GM18907 (cell line): ENCODE measurements at regions not wholly inside any gene's neighbourhood (a gene's known extent, or its start where the extent isn't known, plus 50 kb on each side); places are given as distances from the start of the nearest gene placed in this dataset.
"Not testable (repeated sequence)": the region's sequence is repeated elsewhere in the genome, so short reads cannot be mapped to it uniquely, and the experiment has no call there.

Source experiments
- ATAC-seq: cut with Tn5 transposase; IDR thresholded peaks from one replicate; pipeline ENCODE4 v1.9.1; 2021; ENCODE audit warnings: mild to moderate bottlenecking, moderate library complexity; ENCODE audit not compliant: unreplicated experiment

DNA sequence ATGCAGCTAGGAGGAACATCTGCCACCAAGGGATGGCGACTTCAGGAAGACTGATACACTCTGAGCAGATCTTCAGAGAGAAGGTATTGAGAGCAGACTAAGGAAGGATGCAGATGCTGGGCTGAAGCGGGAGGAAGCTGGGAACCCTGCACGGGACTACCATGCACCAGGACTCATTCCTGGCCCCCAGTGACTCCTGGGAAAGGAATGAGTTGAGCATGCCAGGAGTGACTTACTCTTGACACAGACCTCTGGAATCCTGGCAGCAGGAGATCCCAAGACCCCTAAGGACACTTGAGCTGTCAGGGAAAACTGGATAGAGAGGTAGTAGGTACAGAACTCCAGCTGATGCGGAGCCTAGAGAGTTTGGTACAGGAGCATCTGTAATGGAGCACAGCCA lies 336.1 kb downstream of the RPS29 start:
- no peak for ATAC-seq

DNA sequence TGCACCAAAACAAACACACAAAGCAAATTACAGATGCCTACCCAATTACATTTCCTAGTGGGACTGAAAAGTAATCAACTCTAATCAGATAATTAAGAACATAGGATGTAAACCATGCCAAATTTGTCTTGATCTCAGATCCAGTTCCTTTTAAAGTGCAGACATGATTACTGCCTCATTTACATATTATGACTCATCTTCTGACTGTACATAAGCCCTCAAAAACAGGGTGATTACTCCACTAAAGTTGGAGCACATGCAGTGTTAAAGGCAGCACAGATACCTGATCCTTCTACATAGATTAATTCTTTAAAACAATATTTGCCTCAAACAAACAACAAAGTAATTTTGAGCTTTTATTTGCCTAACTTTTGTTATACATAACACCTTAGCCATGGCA lies 337.2 kb downstream of the RPS29 start:
- peak; percentile 52 for ATAC-seq

DNA sequence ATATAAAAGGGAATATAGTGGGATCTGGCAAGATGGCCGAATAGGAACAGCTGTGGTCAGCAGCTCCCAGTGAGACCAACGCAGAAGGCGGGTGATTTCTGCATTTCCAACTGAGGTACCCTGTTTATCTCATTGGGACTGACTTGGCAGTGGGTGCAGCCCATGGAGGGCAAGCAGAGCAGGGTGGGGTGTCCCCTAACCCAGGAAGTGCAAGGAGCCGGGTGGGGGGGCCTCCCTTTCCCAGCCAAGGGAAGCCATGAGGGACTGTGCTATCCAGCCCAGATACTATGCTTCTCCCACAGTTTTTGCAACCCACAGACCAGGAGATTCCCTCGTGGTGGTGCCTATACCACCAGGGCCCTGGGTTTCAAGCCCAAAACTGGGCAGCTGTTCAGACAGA lies 342.4 kb downstream of the RPS29 start:
- not testable (repeated sequence) for ATAC-seq

DNA sequence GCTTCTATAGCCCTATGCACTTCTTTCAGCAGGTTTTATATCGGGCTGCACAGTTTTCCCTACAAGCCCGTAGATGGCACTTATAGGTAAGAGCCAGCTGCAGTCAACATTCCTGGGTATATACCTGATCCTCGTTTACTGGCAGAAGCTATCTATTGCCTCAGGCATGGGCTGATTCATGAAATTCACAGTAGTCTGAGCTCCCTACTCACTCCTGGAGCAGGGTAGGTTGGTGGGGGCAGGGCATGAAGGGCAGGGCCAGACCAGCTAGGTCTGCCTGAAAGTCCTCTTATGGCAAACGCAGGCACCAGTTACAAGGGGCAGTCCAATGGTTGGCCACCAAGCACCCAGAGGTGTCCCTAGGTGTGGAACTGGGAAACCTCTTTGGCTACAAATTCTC lies 345.8 kb downstream of the RPS29 start:
- no peak for ATAC-seq

DNA sequence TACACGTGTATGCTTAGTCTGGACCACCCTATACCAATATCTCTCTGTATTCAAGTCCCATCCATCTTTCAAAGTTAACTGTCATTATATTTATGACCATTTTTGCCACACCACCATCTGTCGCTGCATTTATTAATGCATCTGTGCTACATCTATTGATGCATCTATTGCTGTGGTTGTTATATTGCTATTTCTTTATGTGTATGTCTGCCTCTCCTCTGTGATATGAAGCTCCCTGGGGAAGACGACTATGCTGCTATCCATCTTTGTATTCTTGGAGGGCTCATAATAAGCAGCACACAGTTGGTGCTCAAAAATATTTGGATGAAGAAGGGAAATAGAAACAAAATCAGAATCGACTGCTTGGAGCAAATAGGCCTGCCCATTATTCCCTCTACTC lies 357.6 kb downstream of the RPS29 start:
- ATAC-seq: no peak

DNA sequence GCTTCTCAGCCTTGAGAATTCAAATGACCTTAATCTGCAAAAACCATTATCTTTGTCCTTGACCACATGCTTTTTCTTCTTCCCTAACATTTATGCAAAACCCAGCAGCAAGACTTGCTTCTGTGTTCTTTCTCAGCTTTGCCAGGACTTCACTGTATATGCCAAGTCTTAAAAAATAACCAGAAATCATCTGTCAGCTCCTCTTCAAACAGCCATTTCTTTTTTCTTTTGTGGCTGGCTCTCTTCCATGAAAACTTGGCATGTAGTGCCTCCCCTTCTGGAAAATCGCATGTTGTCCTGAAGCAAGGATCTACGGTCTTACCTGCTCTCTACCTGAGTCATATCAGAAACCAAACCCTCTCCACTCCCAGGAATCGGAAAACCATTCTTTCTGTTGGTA lies 364.9 kb downstream of the RPS29 start:
- no peak for ATAC-seq

DNA sequence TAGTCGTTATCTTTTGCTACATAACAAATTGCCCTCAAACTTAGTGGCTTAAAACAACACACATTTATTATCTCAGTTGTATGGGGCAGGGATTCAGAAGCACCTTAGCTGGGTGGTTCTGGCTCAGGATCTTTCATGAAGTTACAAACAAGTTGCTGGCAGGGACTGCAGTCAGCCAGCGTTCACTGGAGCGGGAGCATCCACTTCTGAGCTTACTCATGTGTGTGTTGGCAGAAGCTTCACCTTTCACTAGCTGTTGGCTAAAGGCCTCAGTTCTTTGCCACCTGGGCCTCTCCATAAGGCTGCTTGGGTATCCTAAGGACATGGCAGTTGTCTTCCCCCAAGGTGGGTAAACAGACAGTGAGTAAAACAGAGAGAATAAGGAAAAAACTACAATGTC lies 365.7 kb downstream of the RPS29 start:
- ATAC-seq: no peak

DNA sequence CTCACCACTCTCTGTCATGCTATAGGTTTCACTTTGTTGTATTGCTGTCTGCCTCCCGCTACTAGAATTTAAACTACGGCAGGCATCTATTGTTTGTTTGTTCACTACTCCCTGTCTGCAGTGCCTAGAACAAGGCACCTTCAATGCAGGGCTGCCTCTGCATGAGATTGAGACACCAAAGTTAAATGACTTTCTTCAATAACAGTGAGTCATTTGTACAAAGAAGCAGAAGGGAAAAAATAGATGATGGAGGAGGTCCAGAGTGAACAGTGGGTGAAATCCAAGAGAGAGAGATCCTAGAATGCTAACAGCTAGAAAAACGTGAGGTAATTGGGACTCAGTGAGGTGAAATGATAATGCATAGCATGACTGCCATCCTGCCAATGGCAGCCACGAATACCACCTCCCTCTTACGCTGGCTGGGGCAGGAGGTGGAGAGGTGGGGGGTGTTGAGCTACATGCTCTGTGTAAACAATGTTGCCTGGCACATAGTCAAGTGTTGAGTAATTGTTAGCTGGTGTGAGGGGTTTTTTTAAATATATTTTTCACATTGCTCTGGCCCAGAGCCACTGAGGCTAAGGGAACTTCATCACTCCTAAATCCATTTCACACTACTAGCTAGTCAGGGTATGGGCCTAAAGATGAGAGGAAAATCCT lies 367.6 kb downstream of the RPS29 start:
- ATAC-seq: no peak

DNA sequence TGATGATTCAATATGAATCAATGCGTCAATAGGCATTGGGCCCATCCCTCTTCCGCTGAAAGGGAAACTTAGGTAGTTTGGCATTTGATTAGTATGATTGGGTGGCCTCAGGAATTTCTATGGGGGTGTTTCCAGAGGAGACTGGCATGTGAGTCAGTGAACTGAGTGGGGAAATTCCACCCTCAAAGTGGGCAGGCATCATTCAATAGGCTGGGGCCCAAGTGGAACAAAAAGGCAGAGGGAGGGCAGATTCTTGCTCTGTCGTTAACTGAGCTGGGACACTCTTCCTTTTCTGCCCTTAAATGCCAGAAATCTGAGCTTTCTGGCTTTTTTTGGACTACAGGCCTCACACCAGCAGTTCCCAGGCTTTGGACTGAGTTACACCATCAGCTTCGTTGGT lies 373.5 kb downstream of the RPS29 start:
- no peak for ATAC-seq

DNA sequence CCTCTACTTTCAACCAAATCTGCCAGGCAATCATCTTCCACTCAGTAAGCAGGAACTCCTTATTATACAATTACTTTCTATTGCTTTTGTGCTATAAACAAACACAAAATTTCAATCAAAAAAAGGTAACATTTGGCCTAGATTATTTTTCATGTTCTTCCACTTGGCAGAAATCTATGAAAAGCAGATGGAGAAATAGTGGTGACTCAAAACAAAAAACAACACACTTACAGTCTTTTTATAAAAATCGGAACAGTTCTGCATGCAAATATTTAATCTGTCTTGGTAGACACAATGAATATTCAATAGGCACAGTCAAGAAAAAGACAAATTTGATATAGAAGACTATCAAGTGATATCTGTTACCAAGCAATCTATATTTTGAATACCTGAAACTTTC lies 376.8 kb downstream of the RPS29 start:
- ATAC-seq: no peak

DNA sequence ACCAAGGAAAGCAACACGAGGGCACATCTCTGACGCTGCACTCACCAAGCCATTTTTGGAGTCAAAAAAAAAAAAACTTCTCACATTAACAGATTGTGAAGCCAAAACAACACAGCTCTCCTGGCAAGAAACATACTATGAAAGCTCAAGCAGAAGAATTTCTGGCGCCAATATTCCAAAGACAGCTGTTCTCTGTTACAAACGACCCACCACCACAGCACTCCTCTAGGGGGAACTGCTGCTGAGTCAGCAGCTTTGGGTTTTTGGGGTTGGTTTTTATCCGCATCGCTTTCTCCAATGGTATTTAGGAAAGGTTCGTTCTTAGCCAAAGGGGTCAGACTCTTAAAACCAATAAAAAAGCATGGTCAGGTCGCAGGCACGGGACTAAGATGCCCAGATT lies 379.4 kb downstream of the RPS29 start:
- no peak for ATAC-seq

DNA sequence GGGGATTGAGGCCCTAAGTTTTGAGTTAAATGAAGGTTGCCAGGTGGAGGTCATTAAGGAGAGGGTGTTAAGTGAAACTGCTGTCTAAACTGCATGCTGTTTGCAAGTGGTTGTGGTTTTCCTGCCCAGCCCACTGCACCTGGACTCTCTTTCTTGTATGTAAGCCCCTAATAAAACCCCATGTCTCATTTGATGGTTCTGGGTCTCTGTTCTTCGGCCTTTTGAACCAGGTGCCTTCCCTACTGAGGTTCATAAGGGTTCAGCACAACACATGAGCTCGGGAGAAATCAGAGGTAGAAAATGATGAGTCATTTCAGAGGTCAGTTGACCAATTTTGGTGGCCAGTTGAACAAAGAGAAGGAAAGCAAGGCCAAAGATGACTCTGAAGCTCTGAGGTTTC lies 382.5 kb downstream of the RPS29 start:
- peak; percentile 60 for ATAC-seq

DNA sequence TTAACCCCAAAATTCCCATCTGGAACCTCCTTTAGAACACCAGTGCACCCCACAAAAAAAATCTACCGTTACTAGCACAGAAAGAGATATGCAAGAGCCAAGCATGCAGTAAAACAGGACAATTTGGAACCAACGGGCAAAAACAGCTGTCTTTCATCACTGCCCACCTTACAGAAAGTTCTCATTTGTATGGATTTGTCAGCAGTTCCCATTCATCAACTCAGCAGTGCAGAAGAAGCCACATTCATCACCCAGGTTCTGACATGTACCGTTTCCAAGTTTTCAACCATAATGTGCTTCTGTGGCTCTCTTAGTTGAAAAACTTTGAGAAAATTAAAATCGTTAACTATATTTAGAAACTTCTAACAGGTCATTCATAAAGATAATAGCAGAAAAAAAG lies 387.0 kb downstream of the RPS29 start:
- no peak for ATAC-seq

DNA sequence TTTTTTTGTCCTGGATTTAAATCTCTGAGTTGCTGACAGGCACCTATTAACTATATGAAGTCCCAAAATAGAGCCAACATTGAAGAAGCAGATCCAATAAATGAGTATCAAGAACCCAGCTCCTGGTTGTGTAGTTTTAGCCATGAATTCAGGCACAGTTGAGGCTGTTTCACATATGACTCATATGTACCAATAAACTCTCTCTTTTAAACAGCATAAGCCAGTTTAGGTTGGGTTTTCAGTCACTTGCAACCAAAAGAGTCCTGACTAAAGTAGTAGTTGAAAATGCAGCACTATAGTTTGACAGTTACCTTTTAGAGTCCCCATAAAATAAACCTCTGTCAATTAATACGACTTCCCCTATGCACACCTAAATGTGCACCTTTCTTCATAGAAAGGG lies 389.9 kb downstream of the RPS29 start:
- ATAC-seq: no peak

DNA sequence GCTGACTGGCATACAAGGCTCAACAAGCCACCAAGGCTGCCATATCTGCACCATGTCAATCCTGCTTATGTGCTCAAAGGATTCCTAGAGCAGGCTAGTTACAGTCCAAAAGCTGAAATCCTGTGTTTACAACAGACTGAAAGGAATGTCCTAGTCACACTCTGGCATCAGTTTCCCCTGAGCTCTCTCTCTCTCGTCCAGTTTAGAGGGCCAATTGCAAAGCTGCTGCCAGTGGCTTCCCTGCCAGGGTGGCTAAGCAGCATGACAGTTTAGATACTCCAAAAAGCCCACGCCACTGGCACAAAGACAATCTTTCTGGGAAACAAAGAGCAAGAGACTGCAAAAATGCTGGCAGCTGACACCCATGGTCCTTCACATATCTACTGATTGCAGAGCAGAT lies 392.1 kb downstream of the RPS29 start:
- ATAC-seq: no peak

DNA sequence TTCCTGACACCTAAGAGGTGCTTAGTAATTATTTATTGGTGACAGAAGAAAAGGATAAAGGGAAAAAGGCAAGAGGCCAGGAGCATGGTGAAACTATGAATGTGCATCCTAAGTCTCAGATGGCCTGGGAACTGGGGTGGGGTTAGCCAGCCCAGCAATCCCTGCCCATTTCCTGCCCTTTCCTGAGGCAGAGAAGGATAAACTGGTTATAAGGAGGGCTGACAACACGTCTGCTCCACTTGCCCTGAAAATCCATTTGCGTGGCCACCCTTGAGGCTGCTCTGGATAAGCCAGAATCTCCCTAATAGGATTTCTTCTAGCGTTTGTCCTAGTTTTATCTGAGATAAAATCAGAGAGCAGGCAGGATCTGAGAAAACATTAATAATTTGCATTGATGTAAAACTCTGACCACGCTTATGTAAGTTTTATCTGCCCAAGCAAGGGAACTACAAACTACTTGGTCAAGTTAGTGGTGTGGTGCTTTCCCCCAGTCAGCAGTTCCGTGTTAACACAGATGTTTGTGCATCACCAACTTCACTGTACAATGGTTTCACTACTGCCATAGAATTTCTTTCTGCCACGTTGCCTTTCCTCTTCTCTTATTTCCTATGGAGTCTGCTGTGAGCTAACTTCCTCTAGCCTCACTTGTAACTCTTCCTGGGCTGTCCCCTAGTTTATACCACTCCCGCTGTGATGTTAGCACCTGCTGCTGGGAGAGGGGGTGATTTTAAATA lies 392.7 kb downstream of the RPS29 start:
- ATAC-seq: peak; percentile 99

DNA sequence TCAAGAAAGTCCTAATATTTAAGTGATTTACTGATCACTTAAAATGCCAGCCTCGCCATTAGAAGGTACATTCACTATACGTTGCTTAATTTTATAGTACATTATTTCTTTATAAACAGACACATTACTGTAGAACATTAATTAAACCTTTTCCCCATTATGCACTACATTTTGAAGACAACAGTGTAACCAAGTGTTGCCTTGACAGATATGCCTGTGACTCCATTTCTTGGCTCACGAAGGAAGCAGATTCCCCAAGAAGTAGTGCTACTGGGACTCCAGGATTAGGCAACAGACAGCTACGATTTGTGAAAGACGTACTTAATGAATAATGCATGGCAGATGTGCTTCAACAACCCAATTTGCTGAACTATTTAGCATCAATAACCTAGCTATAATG lies 394.8 kb downstream of the RPS29 start:
- no peak for ATAC-seq

DNA sequence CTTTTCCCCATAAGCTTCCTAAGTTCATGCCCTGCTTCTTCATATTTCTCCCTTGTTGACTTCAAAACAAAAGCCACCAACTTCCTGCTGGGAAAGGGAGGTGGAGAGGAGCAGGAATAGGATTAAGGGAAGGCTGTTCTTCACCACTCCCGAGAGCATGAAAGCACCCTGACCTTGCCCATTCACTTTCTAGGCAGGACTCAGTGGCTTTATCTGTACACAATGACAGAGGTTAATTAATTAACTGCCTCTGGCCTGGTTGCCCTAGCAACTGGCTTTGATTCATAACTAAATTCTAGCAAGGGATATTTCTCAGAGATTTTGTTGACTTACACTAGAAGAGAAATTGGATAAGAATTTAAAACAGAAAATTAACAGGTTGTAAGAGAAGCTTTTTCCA lies 396.8 kb downstream of the RPS29 start:
- no peak for ATAC-seq

DNA sequence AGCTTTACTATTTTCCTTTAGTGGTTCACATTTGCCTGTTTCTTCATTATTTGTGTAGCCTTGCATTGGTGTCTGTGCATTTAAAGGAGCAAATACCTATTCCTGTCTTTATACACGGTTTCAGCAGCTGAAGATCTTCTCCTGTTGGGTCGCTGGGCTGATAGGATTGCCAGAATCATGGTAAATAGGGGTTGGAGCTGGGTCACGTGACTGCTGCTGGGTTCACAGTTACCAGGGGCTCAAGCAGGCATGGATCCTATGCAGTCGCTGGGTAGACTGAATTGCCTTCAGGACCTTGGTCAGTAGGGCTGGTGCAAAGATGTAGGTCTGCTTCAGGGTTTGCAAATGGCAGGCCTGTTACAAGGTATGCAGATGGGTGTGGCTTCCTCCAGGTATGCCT lies 398.4 kb downstream of the RPS29 start:
- ATAC-seq: no peak

DNA sequence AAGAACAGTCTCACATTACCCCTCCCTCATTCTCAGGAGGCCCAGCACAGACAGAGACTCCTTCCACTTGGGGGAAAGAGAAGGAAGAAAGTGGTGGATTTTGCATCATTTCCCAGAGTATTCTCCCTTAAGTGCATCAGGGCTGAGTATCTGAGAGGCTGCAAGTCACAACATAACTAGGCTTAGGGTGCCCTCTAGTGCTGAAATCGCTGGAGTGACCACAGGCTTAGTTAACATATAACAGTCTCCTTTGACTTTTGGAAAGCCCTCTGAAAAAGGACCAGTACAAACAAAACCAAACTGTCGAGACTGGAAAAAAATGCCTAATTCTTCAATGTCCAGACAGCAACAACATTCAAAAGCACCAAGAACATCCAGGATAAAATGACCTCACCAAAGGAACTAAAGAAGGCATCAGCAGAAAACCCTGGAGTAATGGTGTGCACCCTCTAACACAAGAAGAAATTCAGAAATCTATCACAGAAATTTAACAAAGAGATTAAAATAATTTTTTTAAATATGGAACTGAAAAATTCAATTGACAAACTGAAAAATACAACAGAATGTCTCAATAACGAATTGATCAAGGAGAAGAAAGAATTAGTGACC lies 412.3 kb downstream of the RPS29 start:
- ATAC-seq: peak; percentile 99

DNA sequence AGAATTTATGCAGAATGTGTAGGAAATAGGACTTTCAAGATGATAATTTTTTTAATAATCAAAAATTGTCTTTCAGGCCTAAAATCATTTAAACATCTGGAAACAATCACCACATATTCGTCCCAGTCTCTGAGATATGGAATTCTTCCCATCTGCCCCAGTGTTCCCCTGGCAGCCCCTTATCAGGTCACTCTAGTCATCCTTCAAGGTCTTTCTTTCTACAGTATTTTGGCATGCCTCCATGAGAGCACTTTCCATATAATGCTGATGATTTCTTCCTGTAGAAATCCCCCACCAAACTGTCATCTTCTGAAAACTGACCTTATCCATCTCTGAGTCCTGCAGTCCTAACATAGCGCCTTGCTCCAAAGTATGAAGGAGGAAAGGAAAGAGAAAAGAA lies 422.1 kb downstream of the RPS29 start:
- no peak for ATAC-seq

DNA sequence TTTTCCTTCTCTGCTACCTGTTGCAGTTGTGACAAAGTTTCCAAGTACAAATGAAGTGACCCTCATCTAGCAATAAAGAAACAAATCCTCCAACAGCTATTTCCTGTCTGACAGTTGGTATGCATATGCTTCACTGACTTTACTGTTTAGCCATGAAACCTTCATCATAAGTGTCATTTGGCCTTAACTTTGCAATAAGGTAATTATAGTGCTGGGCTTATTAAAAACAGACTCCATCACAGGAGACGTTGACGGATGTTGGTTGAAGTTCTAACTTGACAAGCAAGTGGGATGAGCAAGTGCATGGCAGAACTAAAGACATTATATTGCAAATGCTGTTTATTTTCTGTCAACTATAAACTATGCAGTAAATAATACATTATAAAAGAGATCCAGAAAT lies 425.2 kb downstream of the RPS29 start:
- ATAC-seq: no peak
